Panc1 (cell line): ENCODE measurements at regions not wholly inside any gene's neighbourhood (a gene's known extent, or its start where the extent isn't known, plus 50 kb on each side); places are given as distances from the start of the nearest gene placed in this dataset.

Experiments used
- ATAC-seq: fragments of 200-7000 bp; cut with Tn5 transposase; 2 replicates; pipeline ENCODE4 v1.9.1; 2020; ENCODE audit warnings: mild to moderate bottlenecking, moderate library complexity
- BruUV-seq: library from RNA; stranded (reverse); fragments of 400-500 nt; replicated peaks from 2 replicates; lab custom pipeline; 2021; lab: Mats Ljungman, UMichigan
- CTCF ChIA-PET: fragments of 300-600 bp; sonication (Branson Sonifier 250); formaldehyde crosslinking; loops from one replicate; lab custom pipeline; 2022; ENCODE audit warnings: antibody characterized with exemption; lab: Charles Lee
- POLR2A ChIA-PET: fragments of 300-600 bp; sonication (Branson Sonifier 250); formaldehyde crosslinking; loops from one replicate; lab custom pipeline; 2022; ENCODE audit warnings: antibody characterized with exemption; lab: Charles Lee
- DNase-seq: peaks from one replicate; pipeline ENCODE4 v3.0.0-alpha.2; 2010; ENCODE audit warnings: low read depth, low spot score
- H3K27ac ChIP-seq: 2 replicates; pipeline ENCODE4 v1.5.1; 2011; ENCODE audit warnings: mild to moderate bottlenecking, low read length, inconsistent platforms
- H3K27me3 ChIP-seq: fragments of 200-500 bp; sonication (Bioruptor generic); 2 replicates; pipeline ENCODE4 v1.6.0; 2014; ENCODE audit warnings: low read length, inconsistent platforms; ENCODE audit not compliant: control insufficient read depth, insufficient read depth
- H3K36me3 ChIP-seq: fragments of 200-500 bp; sonication (Bioruptor generic); 2 replicates; pipeline ENCODE4 v1.5.1; 2014; ENCODE audit warnings: inconsistent platforms, mild to moderate bottlenecking, low read length, moderate library complexity; ENCODE audit not compliant: control insufficient read depth, insufficient read depth
- H3K4me1 ChIP-seq: 2 replicates; pipeline ENCODE4 v1.5.1; 2011; ENCODE audit warnings: inconsistent platforms, mild to moderate bottlenecking, low read length, moderate library complexity; ENCODE audit not compliant: control insufficient read depth, insufficient read depth
- H3K4me3 ChIP-seq, 2 experiments: 2 replicates each; pipeline ENCODE4 v1.5.1; 2011 to 2012; ENCODE audit warnings: low read depth in 2 of 2, low read length in 2 of 2, mild to moderate bottlenecking in 2 of 2, inconsistent platforms in 1 of 2, moderate library complexity in 1 of 2
- H3K9me3 ChIP-seq: fragments of 200-500 bp; sonication (Bioruptor generic); 2 replicates; pipeline ENCODE4 v1.5.1; 2014; ENCODE audit warnings: low read depth, mild to moderate bottlenecking, inconsistent platforms, low read length, moderate library complexity; ENCODE audit not compliant: control insufficient read depth, insufficient read depth
- POLR2AphosphoS5 ChIP-seq: IDR thresholded peaks from 2 replicates; pipeline ENCODE4 v1.6.1; 2012; ENCODE audit warnings: mild to moderate bottlenecking, low read depth, low read length, moderate library complexity
- SIN3A ChIP-seq: IDR thresholded peaks from 2 replicates; pipeline ENCODE4 v1.6.1; 2012; ENCODE audit warnings: low read depth, mild to moderate bottlenecking, low read length, moderate library complexity, borderline replicate concordance; ENCODE audit not compliant: insufficient read depth
- TCF7L2 ChIP-seq: IDR thresholded peaks from 2 replicates; pipeline ENCODE4 v1.6.1; 2011; ENCODE audit warnings: mild to moderate bottlenecking, low read depth, low read length, inconsistent platforms
- in situ Hi-C: cut with HindIII; loops from 2 replicates; pipeline ENCODE4 v1.10.0; 2016; ENCODE audit warnings: low sequenced_read_pairs, low pct_unique_long_range_greater_than_20kb
- intact Hi-C: fragments of 100-400 bp; cut with micrococcal nuclease; formaldehyde crosslinking; loops from one replicate; pipeline ENCODE4 v1.10.0; 2022; ENCODE audit not compliant: unreplicated experiment
- TF ChIP-seq, protein P1 (sequence below): fragments of 450-650 bp; IDR thresholded peaks from 2 replicates; pipeline ENCODE4 v1.5.1; 2017; ENCODE audit warnings: mild to moderate bottlenecking
- TF ChIP-seq, protein P2 (sequence below), 2 experiments: IDR thresholded peaks; 2 replicates each; pipeline ENCODE4 v1.6.1; 2011 to 2012; ENCODE audit warnings: low read depth in 2 of 2, control low read depth in 1 of 2, low read length in 1 of 2, mild to moderate bottlenecking in 1 of 2, moderate library complexity in 1 of 2; ENCODE audit not compliant: insufficient read depth in 1 of 2

DNA sequence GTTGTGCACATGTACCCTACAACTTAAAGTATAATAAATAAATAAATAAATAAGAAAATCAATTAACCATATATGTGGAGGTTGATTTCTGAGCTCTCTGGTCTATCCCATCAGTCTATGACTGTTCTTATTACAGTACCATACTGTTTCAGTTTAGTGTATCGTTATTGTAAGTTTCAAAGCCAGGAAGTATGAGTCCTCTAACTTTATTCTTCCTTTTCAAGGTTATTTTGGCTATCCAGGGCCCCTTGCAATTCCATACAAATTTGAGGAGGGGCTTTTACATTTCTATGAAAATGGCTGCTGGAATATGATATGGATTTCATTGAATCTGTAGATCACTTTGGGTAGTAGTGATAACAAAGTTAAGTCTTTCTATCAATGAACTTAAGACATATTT lies 96.9 kb upstream of the BCL9 start:
- POLR2A ChIA-PET = no interaction called here
- no peak for TF ChIP-seq TCF7L2
- TF ChIP-seq, protein P1, sequence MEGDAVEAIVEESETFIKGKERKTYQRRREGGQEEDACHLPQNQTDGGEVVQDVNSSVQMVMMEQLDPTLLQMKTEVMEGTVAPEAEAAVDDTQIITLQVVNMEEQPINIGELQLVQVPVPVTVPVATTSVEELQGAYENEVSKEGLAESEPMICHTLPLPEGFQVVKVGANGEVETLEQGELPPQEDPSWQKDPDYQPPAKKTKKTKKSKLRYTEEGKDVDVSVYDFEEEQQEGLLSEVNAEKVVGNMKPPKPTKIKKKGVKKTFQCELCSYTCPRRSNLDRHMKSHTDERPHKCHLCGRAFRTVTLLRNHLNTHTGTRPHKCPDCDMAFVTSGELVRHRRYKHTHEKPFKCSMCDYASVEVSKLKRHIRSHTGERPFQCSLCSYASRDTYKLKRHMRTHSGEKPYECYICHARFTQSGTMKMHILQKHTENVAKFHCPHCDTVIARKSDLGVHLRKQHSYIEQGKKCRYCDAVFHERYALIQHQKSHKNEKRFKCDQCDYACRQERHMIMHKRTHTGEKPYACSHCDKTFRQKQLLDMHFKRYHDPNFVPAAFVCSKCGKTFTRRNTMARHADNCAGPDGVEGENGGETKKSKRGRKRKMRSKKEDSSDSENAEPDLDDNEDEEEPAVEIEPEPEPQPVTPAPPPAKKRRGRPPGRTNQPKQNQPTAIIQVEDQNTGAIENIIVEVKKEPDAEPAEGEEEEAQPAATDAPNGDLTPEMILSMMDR = no peak
- intact Hi-C loops (no loop called here), in situ Hi-C loops (no loop called here)
- Histone ChIP-seq H3K4me3 (no peak overlapping the region), H3K27ac (no peak overlapping the region), H3K36me3 (no peaks in the 10 kb centered on the region), H3K9me3 (peaks cover 4% of the 10 kb centered on the region; the same call in 1 of the 2 replicates), H3K4me1 (no peaks in the 10 kb centered on the region), H3K27me3 (no peaks in the 10 kb centered on the region)
- DNase-seq (no peak), ATAC-seq (no peak)
- BruUV-seq = no TSS peak
- CTCF ChIA-PET = no interaction called here

GRCh38 chr1:147451628-147452027 lies 89.7 kb upstream of the BCL9 start:
- POLR2A ChIA-PET = no interaction called here
- BruUV-seq = no TSS peak
- in situ Hi-C loops (no loop called here), intact Hi-C loops (no loop called here)
- no peak for DNase-seq
- Histone ChIP-seq H3K36me3 (no peaks in the 10 kb centered on the region), H3K9me3 (no peaks in the 10 kb centered on the region), H3K27ac (no peak overlapping the region), H3K4me3 (no peak overlapping the region), H3K4me1 (no peaks in the 10 kb centered on the region), H3K27me3 (no peaks in the 10 kb centered on the region; the same call in 1 of the 2 replicates)
- no peak for ATAC-seq
- CTCF ChIA-PET = no interaction called here
- TF ChIP-seq POLR2AphosphoS5 = no peak
- TF ChIP-seq, protein P1 = no peak
- no peak for TF ChIP-seq SIN3A
- TF ChIP-seq, protein P2, sequence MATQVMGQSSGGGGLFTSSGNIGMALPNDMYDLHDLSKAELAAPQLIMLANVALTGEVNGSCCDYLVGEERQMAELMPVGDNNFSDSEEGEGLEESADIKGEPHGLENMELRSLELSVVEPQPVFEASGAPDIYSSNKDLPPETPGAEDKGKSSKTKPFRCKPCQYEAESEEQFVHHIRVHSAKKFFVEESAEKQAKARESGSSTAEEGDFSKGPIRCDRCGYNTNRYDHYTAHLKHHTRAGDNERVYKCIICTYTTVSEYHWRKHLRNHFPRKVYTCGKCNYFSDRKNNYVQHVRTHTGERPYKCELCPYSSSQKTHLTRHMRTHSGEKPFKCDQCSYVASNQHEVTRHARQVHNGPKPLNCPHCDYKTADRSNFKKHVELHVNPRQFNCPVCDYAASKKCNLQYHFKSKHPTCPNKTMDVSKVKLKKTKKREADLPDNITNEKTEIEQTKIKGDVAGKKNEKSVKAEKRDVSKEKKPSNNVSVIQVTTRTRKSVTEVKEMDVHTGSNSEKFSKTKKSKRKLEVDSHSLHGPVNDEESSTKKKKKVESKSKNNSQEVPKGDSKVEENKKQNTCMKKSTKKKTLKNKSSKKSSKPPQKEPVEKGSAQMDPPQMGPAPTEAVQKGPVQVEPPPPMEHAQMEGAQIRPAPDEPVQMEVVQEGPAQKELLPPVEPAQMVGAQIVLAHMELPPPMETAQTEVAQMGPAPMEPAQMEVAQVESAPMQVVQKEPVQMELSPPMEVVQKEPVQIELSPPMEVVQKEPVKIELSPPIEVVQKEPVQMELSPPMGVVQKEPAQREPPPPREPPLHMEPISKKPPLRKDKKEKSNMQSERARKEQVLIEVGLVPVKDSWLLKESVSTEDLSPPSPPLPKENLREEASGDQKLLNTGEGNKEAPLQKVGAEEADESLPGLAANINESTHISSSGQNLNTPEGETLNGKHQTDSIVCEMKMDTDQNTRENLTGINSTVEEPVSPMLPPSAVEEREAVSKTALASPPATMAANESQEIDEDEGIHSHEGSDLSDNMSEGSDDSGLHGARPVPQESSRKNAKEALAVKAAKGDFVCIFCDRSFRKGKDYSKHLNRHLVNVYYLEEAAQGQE (IDR thresholded peaks at IDR 0.05; ENCODE audit: insufficient read depth in 1 of 2, low read depth in 2 of 2, low read length in 1 of 2) = no peak
- no peak for TF ChIP-seq TCF7L2
